ENCODE measurements at regions not wholly inside any gene's neighbourhood (a gene's known extent, or its start where the extent isn't known, plus 50 kb on each side); places are given as distances from the start of the nearest gene placed in this dataset.

- in situ Hi-C loops (cut with HindIII; ENCODE audit: low sequenced_read_pairs): no loop called here
- DNase-seq (ENCODE audit: low read depth, low spot score): no peak
- no peak overlapping the region for H3K4me3 ChIP-seq (ENCODE audit: low read depth, low read length)
- TF ChIP-seq CTCF (IDR thresholded peaks at IDR 0.05; ENCODE audit: low read depth, low read length): no peak
These were observed 207.0 kb upstream of the FAM9B start for GRCh38 chrX:9240956-9241355.

- in situ Hi-C loops (cut with HindIII; ENCODE audit: low sequenced_read_pairs): no loop called here
- no peak for TF ChIP-seq CTCF (IDR thresholded peaks at IDR 0.05; ENCODE audit: low read depth, low read length)
- H3K4me3 ChIP-seq (ENCODE audit: low read depth, low read length): no peak overlapping the region
- no peak for DNase-seq (ENCODE audit: low read depth, low spot score)
These were observed 207.5 kb upstream of the FAM9B start for GRCh38 chrX:9241427-9241826.

- no peak overlapping the region for H3K4me3 ChIP-seq (ENCODE audit: low read depth, low read length)
- no peak for DNase-seq (ENCODE audit: low read depth, low spot score)
- TF ChIP-seq CTCF (IDR thresholded peaks at IDR 0.05; ENCODE audit: low read depth, low read length): no peak
- in situ Hi-C loops (cut with HindIII; ENCODE audit: low sequenced_read_pairs): no loop called here
These were observed 215.3 kb upstream of the FAM9B start for GRCh38 chrX:9249051-9249846.

- in situ Hi-C loops (cut with HindIII; ENCODE audit: low sequenced_read_pairs): no loop called here
- H3K4me3 ChIP-seq (ENCODE audit: low read depth, low read length): no peak overlapping the region
- DNase-seq (ENCODE audit: low read depth, low spot score): no peak
- TF ChIP-seq CTCF (IDR thresholded peaks at IDR 0.05; ENCODE audit: low read depth, low read length): no peak
These were observed 212.7 kb upstream of the TBL1X start for GRCh38 chrX:9252182-9252581.

GRCh38 chrX:9253211-9253610 is 211.6 kb upstream of the TBL1X start:
- H3K4me3 ChIP-seq (ENCODE audit: low read depth, low read length): no peak overlapping the region
- TF ChIP-seq CTCF (IDR thresholded peaks at IDR 0.05; ENCODE audit: low read depth, low read length): no peak
- in situ Hi-C loops (cut with HindIII; ENCODE audit: low sequenced_read_pairs): no loop called here
- no peak for DNase-seq (ENCODE audit: low read depth, low spot score)

- no peak overlapping the region for H3K4me3 ChIP-seq (ENCODE audit: low read depth, low read length)
- in situ Hi-C loops (cut with HindIII; ENCODE audit: low sequenced_read_pairs): no loop called here
- no peak for TF ChIP-seq CTCF (IDR thresholded peaks at IDR 0.05; ENCODE audit: low read depth, low read length)
- DNase-seq (ENCODE audit: low read depth, low spot score): no peak
These were observed 207.0 kb upstream of the TBL1X start for GRCh38 chrX:9257718-9258420.

Measured in astrocyte of the spinal cord (primary cell).